Tibial nerve (tissue), 4 donors: ENCODE measurements at regions not wholly inside any gene's neighbourhood (a gene's known extent, or its start where the extent isn't known, plus 50 kb on each side); places are given as distances from the start of the nearest gene placed in this dataset.

Source experiments
- EP300 ChIP-seq, 2 donors: sonication (generic); formaldehyde crosslinking; IDR thresholded peaks; one replicate each; pipeline ENCODE4 v1.6.1; 2017; ENCODE audit warnings: antibody characterized with exemption in 2 of 2, mild to moderate bottlenecking in 1 of 2
- TF ChIP-seq, protein P1 (sequence below), 5 experiments: fragments of 200-600 bp in 3 of 5; fragments of 450-650 bp in 2 of 5; sonication (generic) in 3 of 5; IDR thresholded peaks; one replicate each; pipeline ENCODE4 v1.5.1; 2016 to 2019; ENCODE audit warnings: antibody characterized with exemption in 5 of 5, mild to moderate bottlenecking in 3 of 5, moderate library complexity in 2 of 5

GRCh38 chr11:91817996-91818395, 406.6 kb upstream of the FAT3 start:
- TF ChIP-seq, protein P1, sequence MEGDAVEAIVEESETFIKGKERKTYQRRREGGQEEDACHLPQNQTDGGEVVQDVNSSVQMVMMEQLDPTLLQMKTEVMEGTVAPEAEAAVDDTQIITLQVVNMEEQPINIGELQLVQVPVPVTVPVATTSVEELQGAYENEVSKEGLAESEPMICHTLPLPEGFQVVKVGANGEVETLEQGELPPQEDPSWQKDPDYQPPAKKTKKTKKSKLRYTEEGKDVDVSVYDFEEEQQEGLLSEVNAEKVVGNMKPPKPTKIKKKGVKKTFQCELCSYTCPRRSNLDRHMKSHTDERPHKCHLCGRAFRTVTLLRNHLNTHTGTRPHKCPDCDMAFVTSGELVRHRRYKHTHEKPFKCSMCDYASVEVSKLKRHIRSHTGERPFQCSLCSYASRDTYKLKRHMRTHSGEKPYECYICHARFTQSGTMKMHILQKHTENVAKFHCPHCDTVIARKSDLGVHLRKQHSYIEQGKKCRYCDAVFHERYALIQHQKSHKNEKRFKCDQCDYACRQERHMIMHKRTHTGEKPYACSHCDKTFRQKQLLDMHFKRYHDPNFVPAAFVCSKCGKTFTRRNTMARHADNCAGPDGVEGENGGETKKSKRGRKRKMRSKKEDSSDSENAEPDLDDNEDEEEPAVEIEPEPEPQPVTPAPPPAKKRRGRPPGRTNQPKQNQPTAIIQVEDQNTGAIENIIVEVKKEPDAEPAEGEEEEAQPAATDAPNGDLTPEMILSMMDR (IDR thresholded peaks at IDR 0.05) = no peak
- no peak for TF ChIP-seq EP300 (IDR thresholded peaks at IDR 0.05)
